ENCODE measurements at regions not wholly inside any gene's neighbourhood (a gene's known extent, or its start where the extent isn't known, plus 50 kb on each side); places are given as distances from the start of the nearest gene placed in this dataset.

DNA sequence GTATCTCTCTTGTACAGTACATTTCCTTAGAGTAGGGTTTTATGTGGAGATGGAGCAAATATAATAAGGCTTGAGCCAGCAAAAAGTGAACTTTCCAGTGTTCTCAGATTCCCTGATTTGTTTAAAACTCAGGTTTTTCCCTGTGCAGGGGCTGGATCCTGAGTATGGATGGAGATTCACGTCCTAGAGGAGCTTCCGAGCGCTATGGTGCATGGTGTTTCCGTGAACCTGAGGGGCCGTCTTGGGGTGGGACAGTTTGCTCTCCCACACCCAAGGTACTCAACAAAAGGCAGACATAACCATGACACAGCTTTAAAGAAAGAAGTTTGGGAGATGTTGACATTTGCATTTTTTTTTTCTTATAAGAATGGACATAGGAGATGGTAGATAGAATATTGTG, 122.5 kb downstream of the SEC23IP start:
- TF ChIP-seq, protein P1, sequence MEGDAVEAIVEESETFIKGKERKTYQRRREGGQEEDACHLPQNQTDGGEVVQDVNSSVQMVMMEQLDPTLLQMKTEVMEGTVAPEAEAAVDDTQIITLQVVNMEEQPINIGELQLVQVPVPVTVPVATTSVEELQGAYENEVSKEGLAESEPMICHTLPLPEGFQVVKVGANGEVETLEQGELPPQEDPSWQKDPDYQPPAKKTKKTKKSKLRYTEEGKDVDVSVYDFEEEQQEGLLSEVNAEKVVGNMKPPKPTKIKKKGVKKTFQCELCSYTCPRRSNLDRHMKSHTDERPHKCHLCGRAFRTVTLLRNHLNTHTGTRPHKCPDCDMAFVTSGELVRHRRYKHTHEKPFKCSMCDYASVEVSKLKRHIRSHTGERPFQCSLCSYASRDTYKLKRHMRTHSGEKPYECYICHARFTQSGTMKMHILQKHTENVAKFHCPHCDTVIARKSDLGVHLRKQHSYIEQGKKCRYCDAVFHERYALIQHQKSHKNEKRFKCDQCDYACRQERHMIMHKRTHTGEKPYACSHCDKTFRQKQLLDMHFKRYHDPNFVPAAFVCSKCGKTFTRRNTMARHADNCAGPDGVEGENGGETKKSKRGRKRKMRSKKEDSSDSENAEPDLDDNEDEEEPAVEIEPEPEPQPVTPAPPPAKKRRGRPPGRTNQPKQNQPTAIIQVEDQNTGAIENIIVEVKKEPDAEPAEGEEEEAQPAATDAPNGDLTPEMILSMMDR (IDR thresholded peaks at IDR 0.05): no peak
- TF ChIP-seq EZH2 (IDR thresholded peaks at IDR 0.05) (no peak), EZH2phosphoT487 (IDR thresholded peaks at IDR 0.05) (no peak)

Data from neural progenitor cell (in vitro differentiated cells).